Activated T-cell treated with anti-CD3 and anti-CD28 coated beads for 48 hours (primary cell): ENCODE measurements at regions not wholly inside any gene's neighbourhood (a gene's known extent, or its start where the extent isn't known, plus 50 kb on each side); places are given as distances from the start of the nearest gene placed in this dataset.

Experiments
- DNase-seq: peaks from one replicate; pipeline ENCODE4 v3.0.0-alpha.2; 2020; ENCODE audit warnings: low read depth

- no peak for DNase-seq
These were observed 83.0 kb upstream of the GLIS3 start for GRCh38 chr9:4382722-4383317.

GRCh38 chr9:4381744-4382143 lies 81.9 kb upstream of the GLIS3 start:
- no peak for DNase-seq

- DNase-seq: no peak
These were observed 80.5 kb upstream of the GLIS3 start for GRCh38 chr9:4380406-4380805.

- DNase-seq: no peak
These were observed 75.7 kb upstream of the GLIS3 start for GRCh38 chr9:4375424-4376200.

GRCh38 chr9:4371108-4371507 lies 71.2 kb upstream of the GLIS3 start:
- no peak for DNase-seq

GRCh38 chr9:4370501-4370900 lies 70.6 kb upstream of the GLIS3 start:
- no peak for DNase-seq

DNA sequence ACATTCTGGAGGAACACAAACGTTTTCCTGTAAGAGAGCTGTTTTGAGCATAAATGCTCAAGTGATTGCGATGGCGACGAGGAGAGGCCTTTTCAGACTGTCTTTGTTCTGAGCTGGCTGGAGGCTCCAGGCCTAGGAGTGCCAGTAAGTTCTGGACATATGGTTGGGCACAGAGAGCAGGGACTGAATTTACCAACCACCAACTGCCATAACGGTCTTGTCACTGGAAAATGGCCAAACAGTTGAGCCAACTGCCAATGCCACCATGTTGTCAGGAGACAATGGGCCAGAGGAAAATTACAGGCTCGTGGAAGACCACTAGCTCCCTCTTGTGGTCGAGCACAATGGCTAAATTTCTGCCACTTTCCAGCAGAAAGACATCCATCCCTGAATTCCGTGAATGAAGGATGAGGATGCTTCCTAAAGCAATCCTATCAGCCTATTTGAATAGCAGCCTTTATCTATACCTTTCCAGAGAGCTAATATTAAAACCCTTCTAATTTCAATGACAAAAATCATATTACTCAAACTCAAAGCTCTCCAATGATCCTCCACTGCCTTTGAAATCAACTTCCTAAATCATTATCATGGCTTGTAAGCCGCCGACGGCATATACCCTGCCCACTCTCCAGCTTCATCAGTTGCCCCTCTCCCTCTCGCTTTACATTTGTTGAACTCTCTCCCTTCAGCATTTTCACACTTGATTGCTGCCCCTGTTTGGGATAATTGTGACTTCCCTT lies 66.9 kb upstream of the GLIS3 start:
- peak; percentile 23 for DNase-seq

GRCh38 chr9:4365055-4365454 lies 65.2 kb upstream of the GLIS3 start:
- DNase-seq: peak; percentile 25

DNA sequence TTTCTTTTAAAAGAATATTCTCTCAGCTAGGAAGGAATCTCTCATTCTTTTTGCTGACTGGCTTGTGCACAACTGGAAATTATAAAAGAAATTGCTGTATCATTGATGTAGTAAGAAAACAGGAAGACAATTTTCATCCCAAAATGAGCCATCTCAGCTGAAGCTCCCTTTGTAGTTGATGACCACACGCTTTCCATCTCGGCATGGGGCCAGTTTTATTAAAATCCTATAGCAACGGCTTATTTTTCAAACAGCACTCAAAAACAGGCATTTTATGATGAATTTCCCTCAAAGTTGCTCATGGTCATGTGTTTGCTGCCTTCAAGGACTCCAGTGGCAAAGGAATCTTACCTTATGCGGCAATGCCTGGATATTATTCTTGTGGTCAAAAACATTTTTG lies 62.4 kb upstream of the GLIS3 start:
- no peak for DNase-seq

GRCh38 chr9:4359016-4359415 lies 59.1 kb upstream of the GLIS3 start:
- DNase-seq: no peak

- no peak for DNase-seq
These were observed 58.1 kb upstream of the GLIS3 start for GRCh38 chr9:4357929-4358328.

DNA sequence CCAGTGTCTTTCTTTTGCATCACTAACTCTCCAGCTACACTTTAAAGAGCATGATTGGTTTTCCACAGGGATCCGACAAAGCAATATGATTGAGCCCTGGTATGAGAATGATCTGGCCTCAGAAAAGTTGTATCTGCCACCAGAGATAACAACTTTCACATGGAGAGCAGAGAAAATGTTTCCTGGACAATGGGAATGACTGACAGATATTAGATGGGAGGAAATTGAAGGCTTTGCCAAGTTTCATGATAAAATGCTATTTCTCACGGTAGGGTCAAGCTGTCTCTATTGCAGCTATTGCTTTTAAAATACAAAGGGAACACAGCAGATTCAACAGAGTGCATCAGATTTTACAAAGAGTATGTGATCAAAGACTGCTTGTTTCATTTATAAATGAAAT lies 56.4 kb upstream of the GLIS3 start:
- DNase-seq: no peak

GRCh38 chr9:4353236-4353635 lies 53.4 kb upstream of the GLIS3 start:
- DNase-seq: no peak

GRCh38 chr9:4349816-4350418 lies 50.0 kb upstream of the GLIS3 start:
- DNase-seq: no peak
